Epithelial cell of esophagus (primary cell): ENCODE measurements at regions not wholly inside any gene's neighbourhood (a gene's known extent, or its start where the extent isn't known, plus 50 kb on each side); places are given as distances from the start of the nearest gene placed in this dataset.

Experiments used
- DNase-seq: peaks from one replicate; pipeline ENCODE4 v3.0.0; 2010; ENCODE audit warnings: low read depth
- H3K4me3 ChIP-seq: 2 replicates; pipeline ENCODE4 v1.5.1; 2011; ENCODE audit warnings: mild to moderate bottlenecking, low read length, control low read depth
- TF ChIP-seq, protein P1 (sequence below): IDR thresholded peaks from 2 replicates; pipeline ENCODE4 v1.5.1; 2011; ENCODE audit warnings: low read depth, mild to moderate bottlenecking, low read length, control low read depth, inconsistent platforms; ENCODE audit not compliant: insufficient read depth; ENCODE audit errors: missing control alignments

DNA sequence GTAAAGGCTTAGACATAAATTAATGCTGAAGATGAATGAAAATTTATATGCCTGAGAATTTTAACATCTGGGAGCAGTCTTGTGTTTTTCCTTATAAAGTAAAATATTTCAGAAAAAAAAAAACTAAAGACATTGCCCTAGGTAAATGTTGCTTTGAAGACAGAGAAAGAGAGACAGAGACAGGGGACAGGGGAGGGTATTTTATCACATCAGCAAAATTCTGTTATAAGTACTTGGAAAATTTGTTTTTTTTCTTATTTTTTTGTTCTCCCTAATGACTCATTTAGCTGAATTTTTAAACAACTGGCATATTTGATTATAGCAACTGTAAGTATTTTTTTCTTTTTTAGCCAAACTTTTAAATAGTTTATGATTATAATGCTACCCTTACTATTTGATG, 1540.6 kb upstream of the GBE1 start:
- DNase-seq: no peak
- TF ChIP-seq, protein P1, sequence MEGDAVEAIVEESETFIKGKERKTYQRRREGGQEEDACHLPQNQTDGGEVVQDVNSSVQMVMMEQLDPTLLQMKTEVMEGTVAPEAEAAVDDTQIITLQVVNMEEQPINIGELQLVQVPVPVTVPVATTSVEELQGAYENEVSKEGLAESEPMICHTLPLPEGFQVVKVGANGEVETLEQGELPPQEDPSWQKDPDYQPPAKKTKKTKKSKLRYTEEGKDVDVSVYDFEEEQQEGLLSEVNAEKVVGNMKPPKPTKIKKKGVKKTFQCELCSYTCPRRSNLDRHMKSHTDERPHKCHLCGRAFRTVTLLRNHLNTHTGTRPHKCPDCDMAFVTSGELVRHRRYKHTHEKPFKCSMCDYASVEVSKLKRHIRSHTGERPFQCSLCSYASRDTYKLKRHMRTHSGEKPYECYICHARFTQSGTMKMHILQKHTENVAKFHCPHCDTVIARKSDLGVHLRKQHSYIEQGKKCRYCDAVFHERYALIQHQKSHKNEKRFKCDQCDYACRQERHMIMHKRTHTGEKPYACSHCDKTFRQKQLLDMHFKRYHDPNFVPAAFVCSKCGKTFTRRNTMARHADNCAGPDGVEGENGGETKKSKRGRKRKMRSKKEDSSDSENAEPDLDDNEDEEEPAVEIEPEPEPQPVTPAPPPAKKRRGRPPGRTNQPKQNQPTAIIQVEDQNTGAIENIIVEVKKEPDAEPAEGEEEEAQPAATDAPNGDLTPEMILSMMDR: no peak
- no peak overlapping the region for H3K4me3 ChIP-seq

DNA sequence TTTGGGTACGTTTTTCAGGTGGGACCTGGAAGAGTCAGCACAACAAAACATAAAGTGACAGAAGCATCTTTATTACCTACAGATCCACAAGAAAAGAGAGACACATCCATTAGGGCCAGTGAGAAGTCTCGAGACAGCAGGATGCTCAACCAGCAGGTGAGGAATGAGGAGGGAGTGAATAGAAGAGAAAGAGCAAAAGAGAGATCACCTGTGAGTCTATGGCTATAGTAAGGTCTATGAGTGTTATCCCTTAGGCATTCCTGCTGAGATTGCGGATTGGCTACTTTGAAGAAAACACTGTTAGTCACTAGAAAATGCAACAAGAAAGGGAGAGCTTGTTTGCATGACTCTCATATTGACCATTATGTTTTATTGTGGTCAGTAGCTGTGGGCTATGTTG, 1556.2 kb upstream of the GBE1 start:
- H3K4me3 ChIP-seq: no peak overlapping the region
- DNase-seq: peak; percentile 28
- TF ChIP-seq, protein P1: no peak

DNA sequence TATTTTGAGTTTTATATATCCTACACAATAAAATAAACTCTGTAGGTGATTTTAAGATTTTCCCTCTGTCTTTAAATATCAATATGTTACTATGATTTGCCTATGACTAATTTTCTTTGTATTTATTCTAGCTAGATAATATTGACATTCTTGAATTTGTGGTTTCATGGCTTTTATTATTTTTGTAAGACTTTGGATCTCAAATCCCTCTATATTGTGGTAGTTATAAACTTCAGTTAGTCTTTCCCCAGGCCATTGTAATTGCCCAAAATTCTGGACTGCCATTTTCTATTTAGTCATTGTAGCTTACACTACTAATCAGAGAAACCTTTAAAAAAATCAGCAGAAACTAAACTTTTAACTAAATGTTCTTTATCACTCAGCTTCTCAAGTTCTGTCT, 1559.3 kb upstream of the GBE1 start:
- H3K4me3 ChIP-seq: no peak overlapping the region
- no peak for DNase-seq
- TF ChIP-seq, protein P1: no peak

DNA sequence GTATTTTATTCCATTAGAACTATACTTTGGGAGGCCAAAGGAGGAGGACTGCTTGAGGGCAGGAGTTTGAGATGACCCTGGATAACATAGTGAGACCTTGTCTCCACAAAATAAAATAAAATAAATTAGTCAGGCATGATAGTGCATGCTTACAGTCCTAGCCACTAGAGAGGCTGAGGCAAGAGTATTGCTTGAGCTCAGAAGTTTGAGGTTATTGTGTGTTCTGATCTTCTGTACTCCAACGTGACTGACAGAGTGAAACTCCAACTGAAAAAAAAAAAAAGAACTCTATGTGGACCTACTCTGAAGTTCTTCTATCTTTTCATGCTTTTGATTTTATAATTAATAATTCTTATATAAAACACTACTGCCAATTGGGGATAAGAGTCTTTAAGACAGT, 1560.0 kb upstream of the GBE1 start:
- no peak for DNase-seq
- TF ChIP-seq, protein P1: no peak
- no peak overlapping the region for H3K4me3 ChIP-seq

DNA sequence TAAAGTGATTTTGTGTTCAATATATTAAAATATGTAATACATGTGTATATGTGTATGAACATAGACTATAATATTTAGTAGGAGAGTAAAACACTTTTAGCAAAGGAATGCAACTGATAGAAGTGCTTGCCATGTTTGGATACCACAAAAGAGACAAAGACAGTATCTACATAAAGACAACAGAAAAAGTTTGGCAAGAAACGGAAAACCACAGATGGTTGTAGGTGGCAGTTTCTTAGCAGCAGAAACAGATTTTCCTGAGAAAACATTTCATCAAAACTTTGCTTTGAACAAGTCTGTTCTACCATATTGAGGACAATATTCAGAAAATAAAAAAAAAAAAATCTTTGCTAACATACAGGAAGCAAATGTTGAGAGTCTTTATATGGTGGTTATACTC, 1560.4 kb upstream of the GBE1 start:
- TF ChIP-seq, protein P1: no peak
- no peak for DNase-seq
- H3K4me3 ChIP-seq: no peak overlapping the region

DNA sequence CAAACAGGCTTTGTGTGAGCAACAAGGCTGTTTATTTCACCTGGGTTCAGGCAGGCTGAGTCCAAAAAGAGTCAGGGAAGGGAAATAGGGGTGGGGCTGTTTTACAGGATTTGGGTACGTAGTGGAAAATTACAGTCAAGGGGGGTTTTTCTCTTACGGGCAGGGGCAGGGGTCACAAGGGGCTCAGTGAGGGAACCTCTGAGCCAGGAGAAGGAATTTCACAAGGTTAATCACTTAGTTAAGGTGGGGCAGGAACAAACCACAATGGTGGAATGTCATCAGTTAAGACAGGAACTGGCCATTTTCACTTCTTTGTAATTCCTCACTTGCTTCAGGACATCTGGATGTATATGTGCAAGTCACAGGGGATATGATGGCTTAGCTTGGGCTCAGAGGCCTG, 1592.8 kb upstream of the GBE1 start:
- TF ChIP-seq, protein P1: no peak
- no peak overlapping the region for H3K4me3 ChIP-seq
- no peak for DNase-seq

DNA sequence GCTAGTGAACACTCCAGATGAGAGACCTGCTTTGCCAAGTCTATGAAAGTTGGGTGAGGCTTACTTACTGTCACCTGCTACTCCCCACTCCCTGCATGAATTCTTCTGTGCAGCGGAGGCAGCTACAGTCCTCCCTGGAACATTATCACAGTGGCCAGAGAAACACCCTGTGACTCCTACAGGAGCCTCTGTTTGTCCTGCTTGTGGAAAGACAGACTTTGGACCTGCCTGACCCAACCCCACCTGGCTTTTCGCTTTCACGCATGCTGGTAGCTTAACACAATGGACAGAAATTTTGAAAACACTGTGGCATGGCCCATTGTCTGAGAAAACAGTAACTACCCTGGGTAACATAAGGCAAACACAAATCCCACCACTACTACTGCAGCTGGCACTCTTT, 1565.5 kb upstream of the CADM2 start:
- H3K4me3 ChIP-seq: no peak overlapping the region
- no peak for DNase-seq
- TF ChIP-seq, protein P1: no peak
